ENCODE measurements at regions not wholly inside any gene's neighbourhood (a gene's known extent, or its start where the extent isn't known, plus 50 kb on each side); places are given as distances from the start of the nearest gene placed in this dataset.

GRCh38 chr5:1660511-1660910 lies 136.8 kb upstream of the LPCAT1 start:
- TF ChIP-seq, protein P1, sequence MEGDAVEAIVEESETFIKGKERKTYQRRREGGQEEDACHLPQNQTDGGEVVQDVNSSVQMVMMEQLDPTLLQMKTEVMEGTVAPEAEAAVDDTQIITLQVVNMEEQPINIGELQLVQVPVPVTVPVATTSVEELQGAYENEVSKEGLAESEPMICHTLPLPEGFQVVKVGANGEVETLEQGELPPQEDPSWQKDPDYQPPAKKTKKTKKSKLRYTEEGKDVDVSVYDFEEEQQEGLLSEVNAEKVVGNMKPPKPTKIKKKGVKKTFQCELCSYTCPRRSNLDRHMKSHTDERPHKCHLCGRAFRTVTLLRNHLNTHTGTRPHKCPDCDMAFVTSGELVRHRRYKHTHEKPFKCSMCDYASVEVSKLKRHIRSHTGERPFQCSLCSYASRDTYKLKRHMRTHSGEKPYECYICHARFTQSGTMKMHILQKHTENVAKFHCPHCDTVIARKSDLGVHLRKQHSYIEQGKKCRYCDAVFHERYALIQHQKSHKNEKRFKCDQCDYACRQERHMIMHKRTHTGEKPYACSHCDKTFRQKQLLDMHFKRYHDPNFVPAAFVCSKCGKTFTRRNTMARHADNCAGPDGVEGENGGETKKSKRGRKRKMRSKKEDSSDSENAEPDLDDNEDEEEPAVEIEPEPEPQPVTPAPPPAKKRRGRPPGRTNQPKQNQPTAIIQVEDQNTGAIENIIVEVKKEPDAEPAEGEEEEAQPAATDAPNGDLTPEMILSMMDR (conservative IDR thresholded peaks at IDR 0.05 in 1 of 2, IDR thresholded peaks at IDR 0.05 in 1 of 2; ENCODE audit: low read depth in 1 of 2, low read length in 2 of 2): no peak
- no peak for TF ChIP-seq EZH2 (IDR thresholded peaks at IDR 0.05; ENCODE audit: low read length, missing control alignments)

All from fibroblast of lung (primary cell).